ENCODE measurements at regions not wholly inside any gene's neighbourhood (a gene's known extent, or its start where the extent isn't known, plus 50 kb on each side); places are given as distances from the start of the nearest gene placed in this dataset.

GRCh38 chr6:87919001-87919400 lies 128.6 kb upstream of the SPACA1 start:
- H3K27ac ChIP-seq = no peak overlapping the region
- WGBS, 2 donors = 77 to 78% methylated on average over 1 of the region's 1 CpG
- H3K36me3 ChIP-seq = no peaks in the 10 kb centered on the region

GRCh38 chr6:87918461-87918941 lies 129.1 kb upstream of the SPACA1 start:
- no peak for DNase-seq (ENCODE audit: low spot score in 2 of 2)
- peaks cover 0 to 14% (median 0%) of the 10 kb centered on the region in 4 donors for H3K9me3 ChIP-seq
- no peaks in the 10 kb centered on the region for H3K36me3 ChIP-seq
- no peaks in the 10 kb centered on the region for H3K27me3 ChIP-seq
- H3K4me1 ChIP-seq = peaks cover 0 to 8% (median 3%) of the 10 kb centered on the region in 4 donors
- no peak overlapping the region for H3K27ac ChIP-seq
- 42 to 45% methylated on average over 5 of the region's 5 CpGs for WGBS, 2 donors
- TF ChIP-seq CTCF (IDR thresholded peaks at IDR 0.05) (no peak), EP300 (IDR thresholded peaks at IDR 0.05) (no peak), POLR2A (IDR thresholded peaks at IDR 0.05) (no peak)
- H3K4me3 ChIP-seq = no peak overlapping the region

More at GRCh38 chr6:87919001-87919400, 128.6 kb upstream of the SPACA1 start:
- Histone ChIP-seq H3K4me1 (peaks cover 0 to 8% (median 3%) of the 10 kb centered on the region in 4 donors), H3K9me3 (peaks cover 0 to 14% (median 0%) of the 10 kb centered on the region in 4 donors), H3K27me3 (no peaks in the 10 kb centered on the region), H3K4me3 (no peak overlapping the region)
- DNase-seq (ENCODE audit: low spot score in 2 of 2) = no peak
- TF ChIP-seq EP300 (IDR thresholded peaks at IDR 0.05) = no peak
- no peak for TF ChIP-seq POLR2A (IDR thresholded peaks at IDR 0.05)
- TF ChIP-seq CTCF (IDR thresholded peaks at IDR 0.05) = no peak

GRCh38 chr6:87917886-87918285 lies 129.8 kb upstream of the SPACA1 start:
- TF ChIP-seq CTCF (IDR thresholded peaks at IDR 0.05) (no peak), POLR2A (IDR thresholded peaks at IDR 0.05) (no peak), EP300 (IDR thresholded peaks at IDR 0.05) (no peak)
- H3K36me3 ChIP-seq = no peaks in the 10 kb centered on the region
- no peak overlapping the region for H3K4me3 ChIP-seq
- H3K27me3 ChIP-seq = no peaks in the 10 kb centered on the region
- H3K9me3 ChIP-seq = peaks cover 0 to 14% (median 0%) of the 10 kb centered on the region in 4 donors
- H3K27ac ChIP-seq = no peak overlapping the region
- 54 to 57% methylated on average over 1 of the region's 1 CpG for whole genome bisulfite sequencing, 2 donors
- H3K4me1 ChIP-seq = peaks cover 0 to 8% (median 3%) of the 10 kb centered on the region in 4 donors
- no peak for DNase-seq (ENCODE audit: low spot score in 2 of 2)

- H3K4me3 ChIP-seq = no peak overlapping the region
- H3K9me3 ChIP-seq = peaks cover 0 to 14% (median 0%) of the 10 kb centered on the region in 4 donors
- no peaks in the 10 kb centered on the region for H3K27me3 ChIP-seq
- no peaks in the 10 kb centered on the region for H3K36me3 ChIP-seq
- 89 to 97% methylated on average over 1 of the region's 1 CpG for WGBS, 2 donors
- peaks cover 0 to 8% (median 3%) of the 10 kb centered on the region in 4 donors for H3K4me1 ChIP-seq
- no peak overlapping the region for H3K27ac ChIP-seq
- DNase-seq (ENCODE audit: low spot score in 2 of 2) = no peak
- TF ChIP-seq POLR2A (IDR thresholded peaks at IDR 0.05) = no peak
- TF ChIP-seq CTCF (IDR thresholded peaks at IDR 0.05) = no peak
- no peak for TF ChIP-seq EP300 (IDR thresholded peaks at IDR 0.05)
Measured at GRCh38 chr6:87916446-87916845, 131.2 kb upstream of the SPACA1 start.

- TF ChIP-seq EP300 (IDR thresholded peaks at IDR 0.05) (no peak), POLR2A (IDR thresholded peaks at IDR 0.05) (no peak), CTCF (IDR thresholded peaks at IDR 0.05) (no peak)
- peaks cover 0 to 14% (median 0%) of the 10 kb centered on the region in 4 donors for H3K9me3 ChIP-seq
- WGBS, 2 donors = 88 to 94% methylated on average over 4 of the region's 4 CpGs
- no peak for DNase-seq (ENCODE audit: low spot score in 2 of 2)
- H3K4me1 ChIP-seq = peaks cover 0 to 8% (median 3%) of the 10 kb centered on the region in 4 donors
- no peak overlapping the region for H3K27ac ChIP-seq
- H3K27me3 ChIP-seq = no peaks in the 10 kb centered on the region
- H3K36me3 ChIP-seq = no peaks in the 10 kb centered on the region
- no peak overlapping the region for H3K4me3 ChIP-seq
Measured at GRCh38 chr6:87914637-87915395, 132.8 kb upstream of the SPACA1 start.
